RWPE2 (cell line): ENCODE measurements at regions not wholly inside any gene's neighbourhood (a gene's known extent, or its start where the extent isn't known, plus 50 kb on each side); places are given as distances from the start of the nearest gene placed in this dataset.
A peak's percentile ranks its signal among the peaks of the same experiment; 100 is the strongest.

Experiments
- ATAC-seq: fragments of 200-7000 bp; cut with Tn5 transposase; 3 replicates; pipeline ENCODE4 v1.9.1; 2021; ENCODE audit warnings: low read depth
- DNase-seq: peaks from one replicate; pipeline ENCODE4 v3.0.0-alpha.2; 2020; ENCODE audit warnings: low spot score
- H3K27ac ChIP-seq: fragments of 450-650 bp; 2 replicates; pipeline ENCODE4 v1.5.1; 2017; ENCODE audit warnings: mild to moderate bottlenecking; ENCODE audit not compliant: poor library complexity, severe bottlenecking
- H3K27me3 ChIP-seq: fragments of 250-450 bp; sonication (Bioruptor Pico); 2 replicates; pipeline ENCODE4 v1.5.1; 2021; ENCODE audit warnings: mild to moderate bottlenecking, moderate library complexity; ENCODE audit not compliant: insufficient read depth, poor library complexity, severe bottlenecking
- H3K36me3 ChIP-seq: fragments of 250-450 bp; sonication (Bioruptor Pico); 2 replicates; pipeline ENCODE4 v1.5.1; 2020; ENCODE audit warnings: low read depth, mild to moderate bottlenecking, moderate library complexity
- H3K4me1 ChIP-seq: fragments of 250-450 bp; sonication (Bioruptor Pico); 2 replicates; pipeline ENCODE4 v1.5.1; 2021; ENCODE audit warnings: mild to moderate bottlenecking, moderate library complexity; ENCODE audit not compliant: insufficient read depth, poor library complexity, severe bottlenecking
- H3K4me3 ChIP-seq: fragments of 250-450 bp; sonication (Bioruptor Pico); 2 replicates; pipeline ENCODE4 v1.5.1; 2021; ENCODE audit warnings: mild to moderate bottlenecking, moderate library complexity; ENCODE audit not compliant: severe bottlenecking
- H3K9me3 ChIP-seq: fragments of 250-450 bp; sonication (Bioruptor Pico); 2 replicates; pipeline ENCODE4 v1.5.1; 2021; ENCODE audit warnings: mild to moderate bottlenecking, moderate library complexity; ENCODE audit not compliant: severe bottlenecking
- TF ChIP-seq, protein P1 (sequence below): fragments of 450-650 bp; IDR thresholded peaks from one replicate; pipeline ENCODE4 v1.5.1; 2017; ENCODE audit warnings: mild to moderate bottlenecking, moderate library complexity; ENCODE audit not compliant: poor library complexity, severe bottlenecking

DNA sequence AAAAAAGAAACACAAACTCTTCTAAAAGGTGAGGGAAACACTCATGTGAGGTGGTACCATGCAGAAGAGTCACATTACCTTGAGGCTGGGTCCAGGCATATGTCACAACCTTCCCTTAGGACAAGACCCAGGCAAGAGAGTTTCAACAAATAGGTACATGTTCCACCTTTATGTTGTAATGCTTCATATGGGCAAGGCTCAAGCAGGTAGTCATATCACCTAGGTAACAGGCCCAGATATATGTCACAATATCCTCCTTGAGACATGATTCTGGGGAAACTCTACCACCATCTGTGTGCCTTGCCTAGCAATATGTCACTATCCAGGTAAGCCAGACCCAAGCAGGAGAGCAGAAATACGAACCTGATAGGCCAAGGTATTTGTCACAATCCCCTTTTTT lies 892.2 kb upstream of the AMELY start:
- ATAC-seq: peak; percentile 75

DNA sequence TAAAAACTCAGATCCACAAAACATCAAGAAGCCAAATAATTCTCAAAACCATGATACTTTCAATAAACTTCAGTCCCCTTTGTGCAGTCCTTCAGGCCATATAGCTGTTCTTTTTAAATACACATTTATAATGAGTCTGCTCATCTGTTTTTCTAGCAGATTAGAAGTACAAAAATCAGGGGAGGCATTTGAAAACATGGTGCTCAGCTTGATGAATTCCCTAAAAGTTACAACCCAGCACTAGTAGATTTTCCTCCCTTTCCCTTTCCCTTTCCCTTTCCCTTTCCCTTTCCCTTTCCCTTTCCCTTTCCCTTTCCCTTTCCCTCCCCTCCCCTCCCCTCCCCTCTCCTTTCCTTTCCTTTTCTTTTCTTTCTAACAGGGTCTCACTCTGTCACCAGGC lies 884.6 kb upstream of the AMELY start:
- TF ChIP-seq, protein P1, sequence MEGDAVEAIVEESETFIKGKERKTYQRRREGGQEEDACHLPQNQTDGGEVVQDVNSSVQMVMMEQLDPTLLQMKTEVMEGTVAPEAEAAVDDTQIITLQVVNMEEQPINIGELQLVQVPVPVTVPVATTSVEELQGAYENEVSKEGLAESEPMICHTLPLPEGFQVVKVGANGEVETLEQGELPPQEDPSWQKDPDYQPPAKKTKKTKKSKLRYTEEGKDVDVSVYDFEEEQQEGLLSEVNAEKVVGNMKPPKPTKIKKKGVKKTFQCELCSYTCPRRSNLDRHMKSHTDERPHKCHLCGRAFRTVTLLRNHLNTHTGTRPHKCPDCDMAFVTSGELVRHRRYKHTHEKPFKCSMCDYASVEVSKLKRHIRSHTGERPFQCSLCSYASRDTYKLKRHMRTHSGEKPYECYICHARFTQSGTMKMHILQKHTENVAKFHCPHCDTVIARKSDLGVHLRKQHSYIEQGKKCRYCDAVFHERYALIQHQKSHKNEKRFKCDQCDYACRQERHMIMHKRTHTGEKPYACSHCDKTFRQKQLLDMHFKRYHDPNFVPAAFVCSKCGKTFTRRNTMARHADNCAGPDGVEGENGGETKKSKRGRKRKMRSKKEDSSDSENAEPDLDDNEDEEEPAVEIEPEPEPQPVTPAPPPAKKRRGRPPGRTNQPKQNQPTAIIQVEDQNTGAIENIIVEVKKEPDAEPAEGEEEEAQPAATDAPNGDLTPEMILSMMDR: no peak
- DNase-seq (no peak), ATAC-seq (no peak)
- Histone ChIP-seq H3K36me3 (no peaks in the 10 kb centered on the region), H3K27ac (no peak overlapping the region), H3K27me3 (no peaks in the 10 kb centered on the region), H3K9me3 (no peaks in the 10 kb centered on the region), H3K4me3 (no peak overlapping the region), H3K4me1 (peaks cover 16% of the 10 kb centered on the region)

More for the DNA sequence above, 892.2 kb upstream of the AMELY start:
- TF ChIP-seq, protein P1: no peak
- Histone ChIP-seq H3K36me3 (no peaks in the 10 kb centered on the region), H3K27me3 (no peaks in the 10 kb centered on the region), H3K27ac (peak overlapping the region; percentile 68), H3K4me3 (no peak overlapping the region), H3K9me3 (no peaks in the 10 kb centered on the region), H3K4me1 (peaks cover 38% of the 10 kb centered on the region)
- DNase-seq: no peak

DNA sequence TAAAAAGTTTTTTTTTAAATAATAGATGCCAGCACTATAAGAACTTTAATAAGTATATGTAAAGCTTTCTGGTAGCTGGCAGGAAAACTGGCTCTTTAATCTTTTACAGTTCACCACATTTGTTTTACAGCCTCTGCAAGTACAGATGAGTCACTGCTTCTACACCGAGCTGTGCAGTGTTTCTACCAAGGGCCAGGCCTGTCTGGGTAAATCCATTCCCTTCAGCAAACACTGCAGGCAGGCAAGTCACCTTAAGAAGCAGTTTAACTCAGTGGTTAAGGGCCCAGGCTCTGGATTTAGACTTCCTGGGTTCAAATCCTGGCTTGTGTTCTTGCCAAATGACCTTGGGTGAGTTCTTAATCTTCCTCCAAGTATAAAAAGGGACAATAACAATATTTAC lies 882.9 kb upstream of the AMELY start:
- DNase-seq (no peak), ATAC-seq (peak; percentile 99)
- Histone ChIP-seq H3K27ac (peak overlapping the region; percentile 72), H3K4me1 (peaks cover 16% of the 10 kb centered on the region), H3K9me3 (no peaks in the 10 kb centered on the region), H3K4me3 (no peak overlapping the region), H3K36me3 (no peaks in the 10 kb centered on the region), H3K27me3 (no peaks in the 10 kb centered on the region)
- TF ChIP-seq, protein P1: no peak

DNA sequence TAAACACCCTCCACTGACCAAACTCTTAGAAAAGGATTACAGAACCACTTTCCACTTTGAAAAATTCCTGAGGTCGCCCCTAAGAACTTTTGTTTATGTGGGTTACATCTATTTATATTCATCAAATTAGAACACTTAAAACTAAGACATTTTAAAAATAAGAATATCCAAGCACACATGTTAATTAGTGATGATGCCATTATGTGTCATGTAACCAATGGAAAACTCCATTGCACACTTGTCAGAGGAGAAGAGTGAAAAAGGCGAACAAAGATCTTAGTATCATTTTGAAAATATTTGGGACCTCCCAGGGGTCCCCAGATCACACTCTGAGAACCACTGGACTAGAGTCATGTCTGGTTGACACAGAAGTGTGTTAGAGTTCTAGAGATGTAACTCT lies 882.4 kb upstream of the AMELY start:
- Histone ChIP-seq H3K4me3 (no peak overlapping the region), H3K9me3 (no peaks in the 10 kb centered on the region), H3K4me1 (peaks cover 16% of the 10 kb centered on the region), H3K27me3 (no peaks in the 10 kb centered on the region), H3K36me3 (no peaks in the 10 kb centered on the region), H3K27ac (peak overlapping the region; percentile 72)
- TF ChIP-seq, protein P1: no peak
- DNase-seq (no peak), ATAC-seq (peak; percentile 19; the same call in 2 of the 3 replicates)

DNA sequence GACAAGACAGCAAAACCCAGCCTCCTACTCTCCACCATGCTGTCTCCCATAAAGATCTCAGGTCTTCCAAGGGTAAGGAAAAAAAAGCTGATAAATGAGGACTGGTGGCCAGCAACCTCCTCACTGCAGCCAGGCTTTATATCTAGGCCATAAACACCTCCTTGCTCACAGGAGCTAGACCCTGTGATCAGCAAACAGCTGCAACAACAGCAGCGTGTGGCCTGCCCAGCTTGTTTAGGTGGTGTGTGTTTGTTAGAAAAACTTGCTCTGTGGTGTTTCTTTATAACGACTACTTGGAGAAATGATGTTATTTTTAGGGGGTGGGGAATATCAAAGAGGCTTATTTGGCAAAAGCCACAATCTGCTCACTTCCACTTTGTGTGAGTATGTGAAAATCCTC lies 880.9 kb upstream of the AMELY start:
- TF ChIP-seq, protein P1: no peak
- ATAC-seq (no peak), DNase-seq (no peak)
- Histone ChIP-seq H3K27me3 (no peaks in the 10 kb centered on the region), H3K27ac (no peak overlapping the region), H3K4me1 (peaks cover 16% of the 10 kb centered on the region), H3K9me3 (no peaks in the 10 kb centered on the region), H3K4me3 (no peak overlapping the region), H3K36me3 (no peaks in the 10 kb centered on the region)
